Stimulated activated CD8-positive, alpha-beta memory T cell treated with anti-CD3 and anti-CD28 coated beads, Interleukin-4, amount 100 ng/mL, for 4 hours (primary cell): ENCODE measurements at regions not wholly inside any gene's neighbourhood (a gene's known extent, or its start where the extent isn't known, plus 50 kb on each side); places are given as distances from the start of the nearest gene placed in this dataset.
"Not testable (repeated sequence)": the region's sequence is repeated elsewhere in the genome, so short reads cannot be mapped to it uniquely, and the experiment has no call there.

Experiments
- DNase-seq, 2 donors: peaks; one replicate each; pipeline ENCODE4 v3.0.0-alpha.2; 2020; ENCODE audit warnings: low read depth in 2 of 2, low spot score in 1 of 2

GRCh38 chr3:28028554-28028953, 212.9 kb upstream of the CMC1 start:
- no peak for DNase-seq

GRCh38 chr3:28033059-28033784, 208.2 kb upstream of the CMC1 start:
- no peak for DNase-seq

GRCh38 chr3:28036599-28037575, 204.5 kb upstream of the CMC1 start:
- DNase-seq = no peak

GRCh38 chr3:28039234-28039633, 202.2 kb upstream of the CMC1 start:
- no peak for DNase-seq

GRCh38 chr3:28039829-28040228, 201.6 kb upstream of the CMC1 start:
- no peak for DNase-seq

- DNase-seq = no peak
Observed at GRCh38 chr3:28042095-28042635, 199.3 kb upstream of the CMC1 start.

- DNase-seq = no peak
Observed at GRCh38 chr3:28042707-28043106, 198.7 kb upstream of the CMC1 start.

GRCh38 chr3:28050120-28050519, 191.3 kb upstream of the CMC1 start:
- DNase-seq = no peak

GRCh38 chr3:28050885-28051284, 190.5 kb upstream of the CMC1 start:
- peak in 1 of 2 donors; percentile 7 for DNase-seq

- no peak for DNase-seq
Observed at GRCh38 chr3:28053759-28054158, 187.7 kb upstream of the CMC1 start.

- no peak for DNase-seq
Observed at GRCh38 chr3:28056806-28057205, 184.6 kb upstream of the CMC1 start.

GRCh38 chr3:28057539-28057938, 183.9 kb upstream of the CMC1 start:
- DNase-seq = no peak

- DNase-seq = not testable (repeated sequence)
Observed at GRCh38 chr3:28059199-28059598, 182.2 kb upstream of the CMC1 start.

GRCh38 chr3:28066020-28066419, 175.4 kb upstream of the CMC1 start:
- no peak for DNase-seq

GRCh38 chr3:28067014-28067413, 174.4 kb upstream of the CMC1 start:
- DNase-seq = no peak

- DNase-seq = no peak
Observed at GRCh38 chr3:28068342-28068741, 173.1 kb upstream of the CMC1 start.

GRCh38 chr3:28069438-28069837, 172.0 kb upstream of the CMC1 start:
- DNase-seq = no peak

- DNase-seq = no peak
Observed at GRCh38 chr3:28076246-28076645, 165.2 kb upstream of the CMC1 start.

GRCh38 chr3:28077572-28077971, 163.8 kb upstream of the CMC1 start:
- DNase-seq = no peak

- no peak for DNase-seq
Observed at GRCh38 chr3:28078536-28078935, 162.9 kb upstream of the CMC1 start.

GRCh38 chr3:28080716-28081115, 160.7 kb upstream of the CMC1 start:
- DNase-seq = no peak

- no peak for DNase-seq
Observed at GRCh38 chr3:28081533-28081947, 159.9 kb upstream of the CMC1 start.
